ENCODE measurements at regions not wholly inside any gene's neighbourhood (a gene's known extent, or its start where the extent isn't known, plus 50 kb on each side); places are given as distances from the start of the nearest gene placed in this dataset.
A peak's percentile ranks its signal among the peaks of the same experiment; 100 is the strongest.

GRCh38 chr7:131071786-131072504, 255.7 kb upstream of the MKLN1 start:
- H3K4me3 ChIP-seq (replicated peaks in 1 of 2; ENCODE audit: low read depth in 1 of 2, low read length in 2 of 2), result no peak overlapping the region
- no peak overlapping the region for H2AFZ ChIP-seq (ENCODE audit: low read depth, low read length, poor library complexity, severe bottlenecking)
- intact Hi-C loops (cut with micrococcal nuclease), result no loop called here
- no peaks in the 10 kb centered on the region for H3K36me3 ChIP-seq (ENCODE audit: control insufficient read depth in 1 of 2, insufficient read depth in 2 of 2, low read length in 2 of 2)
- no peak overlapping the region for H3K4me2 ChIP-seq (ENCODE audit: low read length)
- BruUV-seq (replicated peaks), result no TSS peak
- ChIA-PET CTCF (no interaction called here), POLR2A (no interaction called here), RAD21 (ENCODE audit: low non-redundant PET in 1 of 2, low total read pairs in 2 of 2, uncharacterized antibody in 2 of 2, unreplicated experiment in 2 of 2) (no interaction called here)
- H3K9me2 ChIP-seq (ENCODE audit: insufficient read depth), result no peaks in the 10 kb centered on the region
- no peaks in the 10 kb centered on the region for H4K20me1 ChIP-seq (ENCODE audit: insufficient read depth)
- DNase-seq (ENCODE audit: low read depth, low spot score) (no peak), ATAC-seq (no peak)
- no peak for TF ChIP-seq ZNF274 (IDR thresholded peaks at IDR 0.05; ENCODE audit: low read depth, low read length)
- TF ChIP-seq MAX (IDR thresholded peaks at IDR 0.05), result no peak
- peak; percentile 45; the same call in 1 of the 2 replicates for TF ChIP-seq RAD21 (IDR thresholded peaks at IDR 0.05; ENCODE audit: low read depth)
- TF ChIP-seq, protein P1, sequence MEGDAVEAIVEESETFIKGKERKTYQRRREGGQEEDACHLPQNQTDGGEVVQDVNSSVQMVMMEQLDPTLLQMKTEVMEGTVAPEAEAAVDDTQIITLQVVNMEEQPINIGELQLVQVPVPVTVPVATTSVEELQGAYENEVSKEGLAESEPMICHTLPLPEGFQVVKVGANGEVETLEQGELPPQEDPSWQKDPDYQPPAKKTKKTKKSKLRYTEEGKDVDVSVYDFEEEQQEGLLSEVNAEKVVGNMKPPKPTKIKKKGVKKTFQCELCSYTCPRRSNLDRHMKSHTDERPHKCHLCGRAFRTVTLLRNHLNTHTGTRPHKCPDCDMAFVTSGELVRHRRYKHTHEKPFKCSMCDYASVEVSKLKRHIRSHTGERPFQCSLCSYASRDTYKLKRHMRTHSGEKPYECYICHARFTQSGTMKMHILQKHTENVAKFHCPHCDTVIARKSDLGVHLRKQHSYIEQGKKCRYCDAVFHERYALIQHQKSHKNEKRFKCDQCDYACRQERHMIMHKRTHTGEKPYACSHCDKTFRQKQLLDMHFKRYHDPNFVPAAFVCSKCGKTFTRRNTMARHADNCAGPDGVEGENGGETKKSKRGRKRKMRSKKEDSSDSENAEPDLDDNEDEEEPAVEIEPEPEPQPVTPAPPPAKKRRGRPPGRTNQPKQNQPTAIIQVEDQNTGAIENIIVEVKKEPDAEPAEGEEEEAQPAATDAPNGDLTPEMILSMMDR (IDR thresholded peaks at IDR 0.05 in 2 of 3, conservative IDR thresholded peaks at IDR 0.05 in 1 of 3; ENCODE audit: borderline replicate concordance in 1 of 3, insufficient read depth in 1 of 3, low read depth in 2 of 3, low read length in 2 of 3), result peak in 2 of 3 experiments; percentile 21 to 41; a peak in 3 of 6 replicates
- peaks cover 44% of the 10 kb centered on the region for H3K79me2 ChIP-seq (ENCODE audit: insufficient read depth, low read length)
- H3K27me3 ChIP-seq (ENCODE audit: insufficient read depth, low read length), result no peaks in the 10 kb centered on the region
- no peak overlapping the region for H3K9ac ChIP-seq (ENCODE audit: low read length)
- H3K4me1 ChIP-seq (ENCODE audit: control insufficient read depth in 1 of 2, insufficient read depth in 2 of 2, low read length in 2 of 2), result peaks cover 18 to 35% of the 10 kb centered on the region in 2 experiments
- H3K9me3 ChIP-seq (ENCODE audit: control insufficient read depth in 1 of 2, insufficient read depth in 1 of 2, low read depth in 1 of 2, low read length in 2 of 2), result no peaks in the 10 kb centered on the region
- no peak overlapping the region for H3K27ac ChIP-seq (ENCODE audit: low read depth, low read length)

DNA sequence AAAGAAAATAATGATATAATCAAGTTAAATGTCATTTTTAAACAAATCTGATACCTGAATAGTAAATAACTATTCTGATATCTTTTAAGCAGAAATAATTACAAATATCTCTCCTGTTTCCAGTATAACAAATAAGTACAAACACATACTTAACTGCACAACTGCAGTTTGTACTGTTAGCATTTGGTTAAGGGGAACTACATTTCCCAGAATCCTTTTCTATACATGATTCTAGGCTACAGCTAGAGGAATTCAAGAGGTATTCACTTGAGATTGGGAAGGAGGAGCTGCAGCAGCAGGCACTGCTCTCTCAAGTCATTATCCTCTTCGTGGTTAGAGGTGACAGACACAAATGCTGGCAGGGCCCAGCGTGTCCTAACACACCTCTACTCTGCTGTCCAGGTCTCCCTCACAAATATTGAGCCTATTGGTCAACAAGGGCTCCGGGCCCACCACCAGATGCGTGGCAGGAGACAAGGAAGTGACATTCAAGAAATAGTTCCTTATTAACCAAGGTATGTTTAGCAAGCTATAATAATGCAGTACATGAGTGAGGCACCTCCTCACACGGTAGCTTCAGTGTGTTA, 255.1 kb upstream of the MKLN1 start:
- Histone ChIP-seq H3K27me3 (ENCODE audit: insufficient read depth, low read length) (no peaks in the 10 kb centered on the region), H3K4me2 (ENCODE audit: low read length) (no peak overlapping the region), H3K36me3 (ENCODE audit: control insufficient read depth in 1 of 2, insufficient read depth in 2 of 2, low read length in 2 of 2) (no peaks in the 10 kb centered on the region), H3K9me2 (ENCODE audit: insufficient read depth) (no peaks in the 10 kb centered on the region), H3K9ac (ENCODE audit: low read length) (no peak overlapping the region), H3K27ac (ENCODE audit: low read depth, low read length) (no peak overlapping the region), H4K20me1 (ENCODE audit: insufficient read depth) (no peaks in the 10 kb centered on the region), H2AFZ (ENCODE audit: low read depth, low read length, poor library complexity, severe bottlenecking) (no peak overlapping the region), H3K79me2 (ENCODE audit: insufficient read depth, low read length) (peaks cover 49% of the 10 kb centered on the region), H3K9me3 (ENCODE audit: control insufficient read depth in 1 of 2, insufficient read depth in 1 of 2, low read depth in 1 of 2, low read length in 2 of 2) (no peaks in the 10 kb centered on the region), H3K4me3 (replicated peaks in 1 of 2; ENCODE audit: low read depth in 1 of 2, low read length in 2 of 2) (no peak overlapping the region), H3K4me1 (ENCODE audit: control insufficient read depth in 1 of 2, insufficient read depth in 2 of 2, low read length in 2 of 2) (peaks cover 14 to 29% of the 10 kb centered on the region in 2 experiments)
- ChIA-PET RAD21 (ENCODE audit: low non-redundant PET in 1 of 2, low total read pairs in 2 of 2, uncharacterized antibody in 2 of 2, unreplicated experiment in 2 of 2) (no interaction called here), POLR2A (no interaction called here), CTCF (no interaction called here)
- no TSS peak for BruUV-seq (replicated peaks)
- TF ChIP-seq, protein P2, sequence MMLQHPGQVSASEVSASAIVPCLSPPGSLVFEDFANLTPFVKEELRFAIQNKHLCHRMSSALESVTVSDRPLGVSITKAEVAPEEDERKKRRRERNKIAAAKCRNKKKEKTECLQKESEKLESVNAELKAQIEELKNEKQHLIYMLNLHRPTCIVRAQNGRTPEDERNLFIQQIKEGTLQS (IDR thresholded peaks at IDR 0.05), result no peak
- TF ChIP-seq MAX (IDR thresholded peaks at IDR 0.05) (no peak), SRF (IDR thresholded peaks at IDR 0.05; ENCODE audit: low read depth) (no peak), EZH2 (IDR thresholded peaks at IDR 0.05) (no peak), YY1 (IDR thresholded peaks at IDR 0.05; ENCODE audit: extremely low read depth, insufficient replicate concordance, low read depth, low read length) (no peak), POLR2AphosphoS5 (IDR thresholded peaks at IDR 0.05; ENCODE audit: low read depth, low read length) (no peak), JUND (IDR thresholded peaks at IDR 0.05) (no peak)
- TF ChIP-seq, protein P3, sequence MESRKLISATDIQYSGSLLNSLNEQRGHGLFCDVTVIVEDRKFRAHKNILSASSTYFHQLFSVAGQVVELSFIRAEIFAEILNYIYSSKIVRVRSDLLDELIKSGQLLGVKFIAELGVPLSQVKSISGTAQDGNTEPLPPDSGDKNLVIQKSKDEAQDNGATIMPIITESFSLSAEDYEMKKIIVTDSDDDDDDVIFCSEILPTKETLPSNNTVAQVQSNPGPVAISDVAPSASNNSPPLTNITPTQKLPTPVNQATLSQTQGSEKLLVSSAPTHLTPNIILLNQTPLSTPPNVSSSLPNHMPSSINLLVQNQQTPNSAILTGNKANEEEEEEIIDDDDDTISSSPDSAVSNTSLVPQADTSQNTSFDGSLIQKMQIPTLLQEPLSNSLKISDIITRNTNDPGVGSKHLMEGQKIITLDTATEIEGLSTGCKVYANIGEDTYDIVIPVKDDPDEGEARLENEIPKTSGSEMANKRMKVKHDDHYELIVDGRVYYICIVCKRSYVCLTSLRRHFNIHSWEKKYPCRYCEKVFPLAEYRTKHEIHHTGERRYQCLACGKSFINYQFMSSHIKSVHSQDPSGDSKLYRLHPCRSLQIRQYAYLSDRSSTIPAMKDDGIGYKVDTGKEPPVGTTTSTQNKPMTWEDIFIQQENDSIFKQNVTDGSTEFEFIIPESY (IDR thresholded peaks at IDR 0.05; ENCODE audit: extremely low read depth, insufficient replicate concordance, low read length), result no peak
- ATAC-seq, result peak; percentile 41
- intact Hi-C loops (cut with micrococcal nuclease), result no loop called here
- DNase-seq (ENCODE audit: low read depth, low spot score), result no peak
